Epidermal melanocyte (primary cell): ENCODE measurements at regions not wholly inside any gene's neighbourhood (a gene's known extent, or its start where the extent isn't known, plus 50 kb on each side); places are given as distances from the start of the nearest gene placed in this dataset.

Source experiments
- DNase-seq: peaks from one replicate; pipeline ENCODE4 v3.0.0; 2011; ENCODE audit warnings: low spot score; ENCODE audit not compliant: insufficient read length

- no peak for DNase-seq
Measured at GRCh38 chr4:20445933-20446723, 194.4 kb downstream of the SLIT2 start.

DNA sequence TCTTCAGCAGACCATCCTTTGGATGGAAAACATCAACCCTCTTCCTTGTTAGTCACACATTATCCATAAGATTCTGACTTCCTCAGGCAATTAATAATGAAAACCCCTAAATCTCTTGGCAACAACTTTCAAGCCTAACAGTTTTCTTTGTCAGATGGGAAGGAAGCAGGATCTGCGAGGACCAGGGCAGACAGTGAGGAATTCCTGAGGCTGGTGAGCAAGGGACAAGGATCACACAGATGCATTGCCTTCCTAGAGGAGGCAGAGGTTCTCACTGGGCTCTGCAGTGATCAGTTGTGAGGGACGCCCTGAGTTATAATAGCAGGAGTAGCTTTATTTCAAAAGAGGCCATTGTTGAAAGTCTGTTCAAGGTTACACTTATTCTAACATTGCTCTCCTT, 195.4 kb downstream of the SLIT2 start:
- no peak for DNase-seq

GRCh38 chr4:20451986-20452385, 200.3 kb downstream of the SLIT2 start:
- DNase-seq = no peak

DNA sequence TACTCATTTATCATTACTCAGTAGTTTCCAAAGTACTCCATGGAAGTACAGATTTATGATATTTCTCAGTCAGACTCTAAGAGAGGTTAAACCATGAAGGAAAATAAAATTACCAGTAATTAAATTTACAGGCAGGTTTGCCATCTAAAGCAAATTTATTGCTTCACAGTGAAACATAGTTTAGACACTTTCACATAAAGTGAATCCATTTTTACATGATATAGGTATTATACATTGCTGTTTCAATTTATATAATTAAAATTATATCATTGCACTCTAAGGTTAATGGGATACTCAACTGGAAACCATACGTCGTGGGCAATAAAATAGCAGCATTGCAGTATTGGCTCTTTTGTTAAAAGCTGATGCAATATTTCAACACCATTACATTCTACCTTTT, 202.8 kb downstream of the SLIT2 start:
- DNase-seq = no peak

DNA sequence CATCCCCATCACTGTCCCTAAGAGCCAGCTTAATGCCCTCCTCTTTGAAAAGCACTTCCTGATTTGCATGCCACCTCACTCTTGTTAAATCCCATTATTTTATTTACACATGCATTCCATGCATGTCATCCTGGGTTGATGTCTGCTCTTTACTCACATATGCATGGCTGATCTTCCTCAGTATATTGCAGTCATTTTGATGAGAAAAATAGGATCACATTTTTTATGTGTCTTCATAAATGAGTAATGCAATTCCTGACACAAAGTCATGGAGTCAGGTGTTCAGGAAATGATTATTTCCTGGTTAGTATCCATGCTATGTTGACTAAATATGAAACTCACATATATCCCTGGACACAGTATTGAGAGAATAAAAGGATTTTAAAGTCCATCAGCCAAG, 204.7 kb downstream of the SLIT2 start:
- DNase-seq = no peak

DNA sequence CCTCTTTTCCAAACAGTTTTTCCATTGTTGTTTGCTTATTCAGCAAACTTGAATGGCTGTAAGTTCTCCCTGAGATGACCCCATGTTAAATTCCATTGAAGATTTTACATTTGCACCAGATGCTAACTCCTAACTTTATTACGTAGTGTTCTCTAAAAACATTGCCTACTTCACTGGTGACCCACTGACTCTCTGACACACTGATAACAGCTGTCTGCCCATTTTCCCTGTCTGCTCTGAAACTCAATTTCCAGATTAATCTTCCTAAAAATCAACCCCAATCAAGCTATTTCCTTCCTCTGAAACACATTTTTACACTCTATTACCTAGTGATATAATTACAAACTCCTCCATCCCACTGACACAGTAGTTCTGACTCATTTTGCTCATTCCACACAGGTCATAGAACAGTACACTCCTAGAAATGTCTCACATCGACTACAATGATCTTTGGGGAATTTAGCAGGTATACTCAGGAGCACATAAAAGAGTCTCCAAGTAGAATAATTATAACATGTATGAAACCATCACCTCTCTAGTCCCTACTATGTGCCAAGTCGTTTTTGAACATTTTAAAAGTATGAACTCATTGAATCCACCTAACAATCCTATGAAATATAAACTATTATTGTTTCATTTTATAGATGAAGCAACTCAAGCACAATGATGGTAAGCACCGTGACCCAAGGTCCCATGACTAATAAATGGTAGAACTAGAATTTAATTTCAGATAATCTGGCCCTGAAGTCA, 210.9 kb downstream of the SLIT2 start:
- no peak for DNase-seq

- no peak for DNase-seq
Measured at GRCh38 chr4:20463176-20463430, 211.4 kb downstream of the SLIT2 start.

GRCh38 chr4:20464381-20464780, 212.7 kb downstream of the SLIT2 start:
- DNase-seq = no peak

- DNase-seq = no peak
Measured at GRCh38 chr4:20474119-20474518, 222.4 kb downstream of the SLIT2 start.

- no peak for DNase-seq
Measured at GRCh38 chr4:20478412-20478811, 221.8 kb upstream of the PACRGL start.

DNA sequence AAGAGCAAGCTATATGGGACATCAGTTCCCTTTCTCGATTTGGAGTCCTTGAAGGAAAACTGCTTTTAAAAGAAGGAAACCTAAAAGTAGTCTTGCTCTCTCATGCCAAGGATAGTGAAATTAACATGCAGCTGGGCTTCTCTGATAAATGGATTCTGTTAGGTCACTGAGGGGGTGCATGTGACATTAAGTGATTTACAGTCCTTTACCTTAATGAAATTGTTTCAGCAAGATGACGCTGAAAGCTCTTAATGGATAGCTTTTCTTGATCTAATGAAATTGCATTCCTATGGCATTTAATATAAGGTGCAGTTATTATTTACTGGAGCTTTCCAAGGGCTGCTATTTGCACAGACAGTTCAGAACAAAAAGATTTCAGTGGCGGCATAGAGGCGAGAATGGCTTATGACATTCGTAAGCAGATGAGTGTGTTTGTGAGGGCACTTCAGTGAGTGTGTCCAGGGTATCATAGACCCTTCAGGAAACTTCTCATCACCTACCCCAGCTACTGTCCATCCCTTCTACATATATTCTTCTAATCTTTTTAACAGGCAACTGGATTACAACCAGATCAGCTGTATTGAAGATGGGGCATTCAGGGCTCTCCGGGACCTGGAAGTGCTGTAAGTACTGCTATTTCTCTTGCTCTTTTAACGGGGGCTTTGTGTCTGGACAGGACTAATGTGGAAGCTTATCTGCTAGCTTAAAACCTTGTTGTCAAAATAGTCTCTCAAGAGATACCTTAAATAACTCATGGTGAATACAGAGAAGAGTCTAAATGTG, 219.9 kb upstream of the PACRGL start:
- DNase-seq = no peak

GRCh38 chr4:20483416-20483815, 216.8 kb upstream of the PACRGL start:
- no peak for DNase-seq

DNA sequence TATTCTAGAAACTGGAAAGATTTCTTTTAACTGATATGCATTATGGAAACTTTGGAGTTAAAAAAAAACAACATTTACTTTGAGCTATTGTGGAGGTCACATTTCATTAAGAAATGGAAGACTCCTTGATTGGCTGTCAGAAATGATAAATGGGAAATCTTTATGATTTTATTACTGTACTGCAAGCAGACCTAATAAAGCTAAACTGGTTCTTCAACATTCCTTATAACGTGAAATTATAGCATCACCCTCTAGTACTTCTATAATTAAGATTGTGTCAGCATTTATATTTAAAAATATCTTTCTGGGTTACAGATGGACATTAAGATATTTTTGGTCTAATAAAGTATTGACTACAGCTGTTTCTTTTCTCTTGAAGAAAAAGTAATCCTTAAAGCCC, 213.8 kb upstream of the PACRGL start:
- no peak for DNase-seq

DNA sequence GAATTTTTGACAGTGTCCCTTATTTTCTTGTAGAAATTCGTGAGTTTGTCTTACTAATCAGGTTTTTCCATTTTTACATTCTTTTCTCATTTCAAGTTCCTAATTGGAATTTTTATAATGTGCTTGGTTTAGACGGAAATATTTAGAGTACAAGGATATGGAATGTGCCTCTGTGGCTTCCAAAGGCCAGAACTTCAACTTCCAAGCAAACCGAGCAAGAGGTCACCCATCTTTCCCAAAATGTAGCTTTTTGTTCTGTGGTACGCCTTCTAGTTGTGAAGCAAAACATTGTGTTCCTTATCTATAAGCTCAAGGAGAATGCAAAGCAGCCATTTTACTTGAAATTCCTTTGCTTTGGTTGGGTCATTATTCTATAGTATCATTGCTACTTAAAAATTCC, 212.8 kb upstream of the PACRGL start:
- DNase-seq = no peak

DNA sequence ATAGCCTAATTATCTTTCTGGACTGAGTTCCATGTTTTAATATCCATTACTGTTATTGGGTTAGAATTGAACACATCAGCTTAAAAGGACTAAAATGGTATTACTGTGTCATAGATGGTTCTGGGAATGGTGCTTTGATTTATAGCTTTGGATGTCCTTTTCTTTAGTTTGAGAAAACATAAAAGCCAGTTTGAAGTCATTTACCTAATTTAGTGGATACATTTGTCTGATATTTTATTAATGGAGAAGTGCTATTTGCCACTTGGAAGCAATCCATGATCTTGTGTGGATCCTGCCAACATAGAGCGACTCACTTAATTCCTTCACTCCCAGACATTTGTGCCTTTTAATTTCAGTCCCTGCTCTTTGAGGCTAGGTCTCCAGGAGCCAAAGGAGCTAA, 212.4 kb upstream of the PACRGL start:
- DNase-seq = no peak

GRCh38 chr4:20490734-20491133, 209.5 kb upstream of the PACRGL start:
- no peak for DNase-seq

DNA sequence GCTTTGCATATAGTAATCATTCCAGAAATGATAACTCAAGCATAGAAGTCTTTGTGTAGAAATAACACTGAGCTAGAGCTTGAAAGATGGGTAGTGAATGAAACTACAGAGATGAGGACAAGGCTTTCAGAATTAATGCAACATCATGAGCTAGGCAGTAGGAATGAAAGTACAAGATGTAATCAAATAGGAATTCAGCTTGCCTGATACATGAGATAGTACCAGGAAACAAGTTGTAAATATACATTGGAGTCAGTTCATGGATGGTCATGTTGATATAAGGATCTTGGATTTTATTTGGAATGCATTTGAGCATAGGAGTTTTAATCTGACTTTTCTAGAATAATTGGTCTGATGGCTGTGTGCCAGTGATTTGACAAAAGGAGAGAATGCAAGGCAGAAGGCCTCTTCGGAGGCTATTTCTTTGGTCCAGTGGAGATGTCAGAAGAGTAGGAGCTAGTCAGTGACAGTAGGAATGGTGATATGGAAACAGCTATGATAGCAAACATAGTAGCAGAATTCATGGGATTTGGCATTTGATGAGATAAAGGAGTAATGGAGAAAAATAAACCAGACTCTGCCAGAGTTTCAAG, 206.4 kb upstream of the PACRGL start:
- no peak for DNase-seq

DNA sequence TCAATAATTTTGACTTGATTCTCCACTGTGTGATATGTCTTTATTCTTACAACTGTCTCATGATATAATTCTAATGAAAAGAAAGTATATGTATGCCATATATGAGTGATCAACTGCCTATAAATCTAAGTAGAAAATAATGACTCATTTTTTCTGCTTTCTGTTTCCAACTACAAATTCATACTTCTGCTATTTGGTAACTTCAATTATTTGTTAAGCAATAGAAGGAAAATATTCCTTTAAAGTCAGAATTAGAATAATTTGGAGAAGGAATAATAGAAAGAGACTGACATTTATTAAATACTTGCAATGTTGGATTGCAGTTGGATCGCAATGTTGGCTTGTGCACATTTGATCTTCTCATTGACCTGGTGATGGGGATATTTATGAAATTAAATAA, 204.2 kb upstream of the PACRGL start:
- DNase-seq = no peak

GRCh38 chr4:20504146-20504545, 196.1 kb upstream of the PACRGL start:
- DNase-seq = no peak

- no peak for DNase-seq
Measured at GRCh38 chr4:20505927-20506326, 194.3 kb upstream of the PACRGL start.

GRCh38 chr4:20506827-20507226, 193.4 kb upstream of the PACRGL start:
- DNase-seq = no peak

- no peak for DNase-seq
Measured at GRCh38 chr4:20509315-20509714, 190.9 kb upstream of the PACRGL start.
